ELF-1 (cell line): ENCODE measurements at regions not wholly inside any gene's neighbourhood (a gene's known extent, or its start where the extent isn't known, plus 50 kb on each side); places are given as distances from the start of the nearest gene placed in this dataset.

Source experiments
- DNase-seq: peaks from one replicate; pipeline ENCODE4 v3.0.0-alpha.2; 2016; ENCODE audit warnings: low read depth, low spot score

GRCh38 chr5:173829826-173830225 is 58.3 kb upstream of the CPEB4 start:
- peak; percentile 6 for DNase-seq

GRCh38 chr5:173830421-173830820 is 57.7 kb upstream of the CPEB4 start:
- DNase-seq = no peak

- DNase-seq = peak; percentile 23
These were observed 56.8 kb upstream of the CPEB4 start for GRCh38 chr5:173831196-173831914.

- DNase-seq = no peak
These were observed 55.8 kb upstream of the CPEB4 start for GRCh38 chr5:173832386-173832785.

- DNase-seq = no peak
These were observed 54.8 kb upstream of the CPEB4 start for GRCh38 chr5:173833196-173833985.

- peak; percentile 7 for DNase-seq
These were observed 53.9 kb upstream of the CPEB4 start for GRCh38 chr5:173834071-173834771.

GRCh38 chr5:173835131-173835530 is 53.0 kb upstream of the CPEB4 start:
- DNase-seq = no peak

- no peak for DNase-seq
These were observed 52.5 kb upstream of the CPEB4 start for GRCh38 chr5:173835661-173836060.

- DNase-seq = no peak
These were observed 50.5 kb upstream of the CPEB4 start for GRCh38 chr5:173837654-173838053.
